ENCODE measurements at regions not wholly inside any gene's neighbourhood (a gene's known extent, or its start where the extent isn't known, plus 50 kb on each side); places are given as distances from the start of the nearest gene placed in this dataset.

GRCh38 chr12:74319886-74320285, 217.7 kb upstream of the ATXN7L3B start:
- Histone ChIP-seq H3K9me3 (ENCODE audit: control insufficient read depth in 4 of 4, low read length in 3 of 4) (no peaks in the 10 kb centered on the region), H3K9ac (ENCODE audit: low read depth in 1 of 2, low read length in 2 of 2) (no peak overlapping the region), H3K36me3 (ENCODE audit: control insufficient read depth in 4 of 4, insufficient read depth in 3 of 4, low read depth in 1 of 4, low read length in 3 of 4) (no peaks in the 10 kb centered on the region), H3K4me1 (ENCODE audit: control insufficient read depth in 4 of 4, insufficient read depth in 4 of 4, low read length in 3 of 4) (no peaks in the 10 kb centered on the region), H3K27me3 (ENCODE audit: control insufficient read depth in 4 of 4, insufficient read depth in 4 of 4, low read length in 3 of 4) (no peaks in the 10 kb centered on the region), H3K27ac (ENCODE audit: low read depth in 1 of 2, low read length in 2 of 2) (no peak overlapping the region), H3K4me3 (ENCODE audit: low read depth in 1 of 3, low read length in 3 of 3) (no peak overlapping the region)
- no peak for DNase-seq (ENCODE audit: low spot score)
- WGBS, result 82% methylated on average over 5 of the region's 5 CpGs
- TF ChIP-seq JUND (IDR thresholded peaks at IDR 0.05), result no peak
- TF ChIP-seq NR2F2 (IDR thresholded peaks at IDR 0.05), result no peak
- TF ChIP-seq YY1 (IDR thresholded peaks at IDR 0.05), result no peak
- no peak for TF ChIP-seq GABPA (IDR thresholded peaks at IDR 0.05 in 1 of 2, conservative IDR thresholded peaks at IDR 0.05 in 1 of 2)
- TF ChIP-seq HNF4G (IDR thresholded peaks at IDR 0.05), result no peak
- no peak for TF ChIP-seq HNF4A (conservative IDR thresholded peaks at IDR 0.05)

DNA sequence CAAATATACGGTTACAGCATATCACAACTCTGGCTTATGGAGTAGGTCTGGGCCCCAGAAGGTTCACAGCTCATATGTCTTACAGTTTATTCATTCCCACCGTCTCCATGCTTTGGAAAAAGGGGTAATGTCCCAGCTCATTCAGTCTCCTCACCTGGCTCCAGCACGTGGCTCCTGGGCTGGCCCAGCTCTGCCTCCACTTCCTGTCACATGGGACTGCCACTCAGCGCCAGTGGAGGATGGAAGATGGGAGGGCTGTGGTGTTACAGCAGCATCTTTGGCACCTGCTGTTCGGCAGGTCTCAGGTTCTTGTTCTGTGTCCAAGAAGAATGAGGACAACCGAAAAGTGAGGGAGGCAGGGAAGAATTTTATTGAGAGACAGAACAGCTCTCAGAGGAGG, 216.3 kb upstream of the ATXN7L3B start:
- WGBS, result 77% methylated on average over 6 of the region's 6 CpGs
- TF ChIP-seq TAF1 (conservative IDR thresholded peaks at IDR 0.05) (no peak), YY1 (IDR thresholded peaks at IDR 0.05) (no peak), REST (IDR thresholded peaks at IDR 0.05) (no peak), EGR1 (IDR thresholded peaks at IDR 0.05; ENCODE audit: low read depth in 2 of 2) (no peak), HNF4A (conservative IDR thresholded peaks at IDR 0.05) (no peak), HNF4G (IDR thresholded peaks at IDR 0.05) (no peak), RAD21 (IDR thresholded peaks at IDR 0.05) (no peak)
- TF ChIP-seq, protein P1, sequence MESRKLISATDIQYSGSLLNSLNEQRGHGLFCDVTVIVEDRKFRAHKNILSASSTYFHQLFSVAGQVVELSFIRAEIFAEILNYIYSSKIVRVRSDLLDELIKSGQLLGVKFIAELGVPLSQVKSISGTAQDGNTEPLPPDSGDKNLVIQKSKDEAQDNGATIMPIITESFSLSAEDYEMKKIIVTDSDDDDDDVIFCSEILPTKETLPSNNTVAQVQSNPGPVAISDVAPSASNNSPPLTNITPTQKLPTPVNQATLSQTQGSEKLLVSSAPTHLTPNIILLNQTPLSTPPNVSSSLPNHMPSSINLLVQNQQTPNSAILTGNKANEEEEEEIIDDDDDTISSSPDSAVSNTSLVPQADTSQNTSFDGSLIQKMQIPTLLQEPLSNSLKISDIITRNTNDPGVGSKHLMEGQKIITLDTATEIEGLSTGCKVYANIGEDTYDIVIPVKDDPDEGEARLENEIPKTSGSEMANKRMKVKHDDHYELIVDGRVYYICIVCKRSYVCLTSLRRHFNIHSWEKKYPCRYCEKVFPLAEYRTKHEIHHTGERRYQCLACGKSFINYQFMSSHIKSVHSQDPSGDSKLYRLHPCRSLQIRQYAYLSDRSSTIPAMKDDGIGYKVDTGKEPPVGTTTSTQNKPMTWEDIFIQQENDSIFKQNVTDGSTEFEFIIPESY (IDR thresholded peaks at IDR 0.05), result no peak

GRCh38 chr12:74322792-74323191, 214.8 kb upstream of the ATXN7L3B start:
- H3K27ac ChIP-seq (ENCODE audit: low read depth in 1 of 2, low read length in 2 of 2), result no peak overlapping the region
- DNase-seq (ENCODE audit: low spot score), result no peak
- H3K4me1 ChIP-seq (ENCODE audit: control insufficient read depth in 4 of 4, insufficient read depth in 4 of 4, low read length in 3 of 4), result no peaks in the 10 kb centered on the region
- H3K4me3 ChIP-seq (ENCODE audit: low read depth in 1 of 3, low read length in 3 of 3), result no peak overlapping the region
- no peak overlapping the region for H3K9ac ChIP-seq (ENCODE audit: low read depth in 1 of 2, low read length in 2 of 2)
- 55% methylated on average over 2 of the region's 2 CpGs for WGBS
- TF ChIP-seq GABPA (IDR thresholded peaks at IDR 0.05 in 1 of 2, conservative IDR thresholded peaks at IDR 0.05 in 1 of 2) (no peak), YY1 (IDR thresholded peaks at IDR 0.05) (no peak), REST (IDR thresholded peaks at IDR 0.05) (no peak), FOXA1 (IDR thresholded peaks at IDR 0.05) (no peak), RAD21 (IDR thresholded peaks at IDR 0.05) (no peak), SP1 (IDR thresholded peaks at IDR 0.05) (no peak), TAF1 (conservative IDR thresholded peaks at IDR 0.05) (no peak), EGR1 (IDR thresholded peaks at IDR 0.05; ENCODE audit: low read depth in 2 of 2) (no peak), ATF3 (IDR thresholded peaks at IDR 0.05) (no peak)
- TF ChIP-seq, protein P2, sequence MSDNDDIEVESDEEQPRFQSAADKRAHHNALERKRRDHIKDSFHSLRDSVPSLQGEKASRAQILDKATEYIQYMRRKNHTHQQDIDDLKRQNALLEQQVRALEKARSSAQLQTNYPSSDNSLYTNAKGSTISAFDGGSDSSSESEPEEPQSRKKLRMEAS (IDR thresholded peaks at IDR 0.05), result no peak
- TF ChIP-seq, protein P1 (IDR thresholded peaks at IDR 0.05), result no peak
- no peaks in the 10 kb centered on the region for H3K36me3 ChIP-seq (ENCODE audit: control insufficient read depth in 4 of 4, insufficient read depth in 3 of 4, low read depth in 1 of 4, low read length in 3 of 4)
- H3K9me3 ChIP-seq (ENCODE audit: control insufficient read depth in 4 of 4, low read length in 3 of 4), result no peaks in the 10 kb centered on the region
- H3K27me3 ChIP-seq (ENCODE audit: control insufficient read depth in 4 of 4, insufficient read depth in 4 of 4, low read length in 3 of 4), result no peaks in the 10 kb centered on the region

More for the DNA sequence above, 216.3 kb upstream of the ATXN7L3B start:
- Histone ChIP-seq H3K4me1 (ENCODE audit: control insufficient read depth in 4 of 4, insufficient read depth in 4 of 4, low read length in 3 of 4) (no peaks in the 10 kb centered on the region), H3K27me3 (ENCODE audit: control insufficient read depth in 4 of 4, insufficient read depth in 4 of 4, low read length in 3 of 4) (no peaks in the 10 kb centered on the region), H3K27ac (ENCODE audit: low read depth in 1 of 2, low read length in 2 of 2) (no peak overlapping the region), H3K36me3 (ENCODE audit: control insufficient read depth in 4 of 4, insufficient read depth in 3 of 4, low read depth in 1 of 4, low read length in 3 of 4) (no peaks in the 10 kb centered on the region), H3K9ac (ENCODE audit: low read depth in 1 of 2, low read length in 2 of 2) (no peak overlapping the region), H3K4me3 (ENCODE audit: low read depth in 1 of 3, low read length in 3 of 3) (no peak overlapping the region), H3K9me3 (ENCODE audit: control insufficient read depth in 4 of 4, low read length in 3 of 4) (no peaks in the 10 kb centered on the region)
- no peak for DNase-seq (ENCODE audit: low spot score)
